ENCODE measurements at regions not wholly inside any gene's neighbourhood (a gene's known extent, or its start where the extent isn't known, plus 50 kb on each side); places are given as distances from the start of the nearest gene placed in this dataset.
"Not testable (repeated sequence)": the region's sequence is repeated elsewhere in the genome, so short reads cannot be mapped to it uniquely, and the experiment has no call there.

GRCh38 chr13:46448148-46448547 lies 61.1 kb upstream of the RUBCNL start:
- H2AFZ ChIP-seq (ENCODE audit: low read length); H3K27ac ChIP-seq (ENCODE audit: extremely low read length, insufficient read depth, low read length); in situ Hi-C loops (cut with HindIII; ENCODE audit: extremely low pct_ligation_motif_present, low pct_unique_long_range_greater_than_20kb); FAIRE-seq; ATAC-seq; BruUV-seq (replicated peaks); CTCF ChIA-PET (ENCODE audit: low intra/inter-chr PET ratio, low total read pairs); H3K4me3 ChIP-seq (replicated peaks in 1 of 3; ENCODE audit: insufficient read depth in 1 of 3, low read depth in 2 of 3, low read length in 3 of 3); POLR2A ChIA-PET; H3K27me3 ChIP-seq (ENCODE audit: control insufficient read depth in 1 of 2, insufficient read depth in 2 of 2, low read length in 2 of 2); H3K4me1 ChIP-seq (ENCODE audit: insufficient read depth, low read length); H3K4me2 ChIP-seq (ENCODE audit: low read depth, low read length); H3K36me3 ChIP-seq (replicated peaks in 1 of 2; ENCODE audit: control insufficient read depth in 1 of 2, insufficient read depth in 2 of 2, low read length in 2 of 2); intact Hi-C loops (cut with micrococcal nuclease; ENCODE audit: unreplicated experiment); H3K9me3 ChIP-seq (ENCODE audit: low read length); H3K9ac ChIP-seq (ENCODE audit: insufficient read depth, low read depth, low read length); H4K20me1 ChIP-seq (ENCODE audit: insufficient read depth, low read length); DNase-seq (ENCODE audit: low spot score); H3K79me2 ChIP-seq (ENCODE audit: insufficient read depth, low read length): not testable (repeated sequence)
- WGBS (ENCODE audit: low lambda C conversion rate) = 6% methylated on average over 4 of the region's 4 CpGs

DNA sequence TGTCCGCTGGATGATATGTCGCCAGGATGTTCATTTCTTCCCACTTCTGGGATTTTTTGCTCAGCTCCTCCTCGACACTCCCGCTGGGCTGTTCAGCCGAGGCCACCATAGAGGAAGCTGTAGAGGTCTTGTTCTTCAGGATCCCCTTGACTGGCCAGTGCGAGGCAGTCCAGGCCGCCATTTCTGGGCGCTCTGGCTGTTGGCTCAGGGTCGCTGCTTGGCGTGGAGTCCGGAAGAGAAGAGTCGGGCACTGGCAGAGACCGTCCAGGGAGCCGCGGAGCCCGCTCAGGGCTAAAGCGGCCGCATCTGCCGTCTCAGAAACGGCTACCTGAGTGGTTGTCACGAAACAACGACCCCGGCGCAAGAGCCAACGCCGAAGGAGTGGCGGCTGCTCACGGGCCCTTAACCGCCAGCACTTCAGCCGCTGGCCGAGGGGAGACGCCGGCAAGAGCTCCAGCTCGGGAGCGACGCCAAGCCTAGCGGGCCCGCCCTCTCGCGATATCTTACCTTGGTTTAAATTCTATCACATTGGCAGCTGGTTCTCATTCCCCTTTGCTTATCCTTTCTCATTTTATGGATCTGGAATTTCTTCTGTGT lies 50.9 kb upstream of the RUBCNL start:
- not testable (repeated sequence) for ATAC-seq

More for the DNA sequence above, 50.9 kb upstream of the RUBCNL start:
- H3K9me3 ChIP-seq (ENCODE audit: low read length); in situ Hi-C loops (cut with HindIII; ENCODE audit: extremely low pct_ligation_motif_present, low pct_unique_long_range_greater_than_20kb); H2AFZ ChIP-seq (ENCODE audit: low read length); CTCF ChIA-PET (ENCODE audit: low intra/inter-chr PET ratio, low total read pairs); H3K4me2 ChIP-seq (ENCODE audit: low read depth, low read length); H3K9ac ChIP-seq (ENCODE audit: insufficient read depth, low read depth, low read length); FAIRE-seq; intact Hi-C loops (cut with micrococcal nuclease; ENCODE audit: unreplicated experiment); DNase-seq (ENCODE audit: low spot score); H3K4me1 ChIP-seq (ENCODE audit: insufficient read depth, low read length); H3K27ac ChIP-seq (ENCODE audit: extremely low read length, insufficient read depth, low read length); H3K4me3 ChIP-seq (replicated peaks in 1 of 3; ENCODE audit: insufficient read depth in 1 of 3, low read depth in 2 of 3, low read length in 3 of 3); BruUV-seq (replicated peaks); POLR2A ChIA-PET; H3K79me2 ChIP-seq (ENCODE audit: insufficient read depth, low read length); H3K36me3 ChIP-seq (replicated peaks in 1 of 2; ENCODE audit: control insufficient read depth in 1 of 2, insufficient read depth in 2 of 2, low read length in 2 of 2); H4K20me1 ChIP-seq (ENCODE audit: insufficient read depth, low read length); H3K27me3 ChIP-seq (ENCODE audit: control insufficient read depth in 1 of 2, insufficient read depth in 2 of 2, low read length in 2 of 2): not testable (repeated sequence)
- 71% methylated on average over 23 of the region's 40 CpGs for WGBS (ENCODE audit: low lambda C conversion rate)

Small RNA genes lying in the stretch of these regions (small RNA-seq; reads per million reads assigned to genes)
- 0 reads per million in 3 experiments for gene COX17P1 (ENCODE audit: insufficient read depth in 2 of 3, insufficient read length in 3 of 3, low read depth in 2 of 3, low replicate concordance in 1 of 3)

Data from HepG2 (cell line).